ENCODE measurements at regions not wholly inside any gene's neighbourhood (a gene's known extent, or its start where the extent isn't known, plus 50 kb on each side); places are given as distances from the start of the nearest gene placed in this dataset.

- TF ChIP-seq CTCF (IDR thresholded peaks at IDR 0.05; ENCODE audit: insufficient read depth, low read length, poor library complexity, severe bottlenecking), result no peak
- TF ChIP-seq EZH2phosphoT487 (conservative IDR thresholded peaks at IDR 0.05; ENCODE audit: low read length), result no peak
These were observed 214.2 kb upstream of the PDE10A start for GRCh38 chr6:165877192-165877591.

Data from SU-DHL-6 (cell line).